Endodermal cell (in vitro differentiated cells): ENCODE measurements at regions not wholly inside any gene's neighbourhood (a gene's known extent, or its start where the extent isn't known, plus 50 kb on each side); places are given as distances from the start of the nearest gene placed in this dataset.

ENCODE experiments used
- DNase-seq: peaks from one replicate; pipeline ENCODE4 v3.0.0-alpha.2; 2017
- H3K27ac ChIP-seq: 2 replicates; pipeline ENCODE4 v1.5.1; 2013; ENCODE audit warnings: mild to moderate bottlenecking, low read depth, low read length, moderate library complexity
- H3K27me3 ChIP-seq: 2 replicates; pipeline ENCODE4 v1.6.1; 2013; ENCODE audit warnings: mild to moderate bottlenecking, low read length, moderate library complexity; ENCODE audit not compliant: insufficient read depth, control insufficient read depth, poor library complexity, severe bottlenecking
- H3K36me3 ChIP-seq: 2 replicates; pipeline ENCODE4 v1.7.0; 2013; ENCODE audit warnings: mild to moderate bottlenecking, low read length, moderate library complexity; ENCODE audit not compliant: control insufficient read depth, insufficient read depth
- H3K4me1 ChIP-seq: one replicate; pipeline ENCODE4 v1.7.0; 2013; ENCODE audit warnings: low read length; ENCODE audit not compliant: control insufficient read depth, insufficient read depth
- H3K4me3 ChIP-seq: 2 replicates; pipeline ENCODE4 v1.5.1; 2013; ENCODE audit warnings: mild to moderate bottlenecking, low read length, moderate library complexity
- H3K9ac ChIP-seq: 2 replicates; pipeline ENCODE4 v1.6.1; 2013; ENCODE audit warnings: mild to moderate bottlenecking, low read length, moderate library complexity; ENCODE audit not compliant: poor library complexity, severe bottlenecking; ENCODE audit errors: extremely low read depth
- H3K9me3 ChIP-seq: 2 replicates; pipeline ENCODE4 v1.6.1; 2013; ENCODE audit warnings: mild to moderate bottlenecking, low read length, moderate library complexity; ENCODE audit not compliant: control insufficient read depth
- H3K27ac Mint-ChIP-seq: 2 replicates; pipeline ENCODE4 v1.8.0; 2020; ENCODE audit warnings: mixed read lengths
- H3K27me3 Mint-ChIP-seq: 2 replicates; pipeline ENCODE4 v1.8.0; 2021; ENCODE audit warnings: mild to moderate bottlenecking, mixed read lengths; ENCODE audit not compliant: insufficient read depth
- H3K36me3 Mint-ChIP-seq: 2 replicates; pipeline ENCODE4 v1.8.0; 2020; ENCODE audit warnings: low read depth, mixed read lengths
- H3K4me1 Mint-ChIP-seq: 2 replicates; pipeline ENCODE4 v1.8.0; 2020; ENCODE audit warnings: mixed read lengths
- H3K4me3 Mint-ChIP-seq: 2 replicates; pipeline ENCODE4 v1.8.0; 2020; ENCODE audit warnings: mild to moderate bottlenecking, moderate library complexity, mixed read lengths
- H3K9me3 Mint-ChIP-seq: 2 replicates; pipeline ENCODE4 v1.8.0; 2020; ENCODE audit warnings: mild to moderate bottlenecking, mixed read lengths
- WGBS, 2 experiments: methylation state at CpG; one replicate each; pipeline versions ENCODE4 v1.1.5 to v1.1.7; 2013; ENCODE audit warnings: missing lambda C conversion rate in 2 of 2, mixed read lengths in 1 of 2; ENCODE audit not compliant: insufficient coverage in 1 of 2, insufficient read length in 1 of 2; 5-methylcytosine and 5-hydroxymethylcytosine counted together
- TF ChIP-seq, protein P1 (sequence below): fragments of 200-600 bp; sonication (generic); conservative IDR thresholded peaks from 2 replicates; pipeline ENCODE4 v1.5.0; 2021; ENCODE audit warnings: antibody characterized with exemption, mild to moderate bottlenecking

DNA sequence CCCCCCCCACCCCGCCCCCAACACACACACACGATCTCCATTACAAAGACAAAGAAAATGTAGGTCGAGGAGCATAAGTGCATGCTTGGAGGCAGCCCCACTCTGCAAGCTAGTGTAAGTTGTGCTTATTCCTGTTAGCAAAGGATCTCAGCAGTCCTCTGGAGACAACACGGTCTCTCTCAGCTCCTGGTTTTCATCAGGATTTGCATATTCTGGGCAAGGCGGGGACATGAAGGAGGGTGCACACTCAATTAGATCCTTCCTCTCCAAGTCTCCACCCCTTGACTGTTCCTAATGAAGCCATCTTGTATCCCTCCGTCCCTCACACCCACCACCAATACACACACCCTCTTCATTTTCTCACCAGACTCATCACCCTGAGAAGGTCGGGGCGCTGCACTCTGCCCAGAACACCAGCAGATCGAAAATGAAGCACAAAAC lies 63.8 kb downstream of the MRPL46 start:
- no peak overlapping the region for H3K27ac ChIP-seq
- peaks cover 12% of the 10 kb centered on the region for H3K9me3 Mint-ChIP-seq

DNA sequence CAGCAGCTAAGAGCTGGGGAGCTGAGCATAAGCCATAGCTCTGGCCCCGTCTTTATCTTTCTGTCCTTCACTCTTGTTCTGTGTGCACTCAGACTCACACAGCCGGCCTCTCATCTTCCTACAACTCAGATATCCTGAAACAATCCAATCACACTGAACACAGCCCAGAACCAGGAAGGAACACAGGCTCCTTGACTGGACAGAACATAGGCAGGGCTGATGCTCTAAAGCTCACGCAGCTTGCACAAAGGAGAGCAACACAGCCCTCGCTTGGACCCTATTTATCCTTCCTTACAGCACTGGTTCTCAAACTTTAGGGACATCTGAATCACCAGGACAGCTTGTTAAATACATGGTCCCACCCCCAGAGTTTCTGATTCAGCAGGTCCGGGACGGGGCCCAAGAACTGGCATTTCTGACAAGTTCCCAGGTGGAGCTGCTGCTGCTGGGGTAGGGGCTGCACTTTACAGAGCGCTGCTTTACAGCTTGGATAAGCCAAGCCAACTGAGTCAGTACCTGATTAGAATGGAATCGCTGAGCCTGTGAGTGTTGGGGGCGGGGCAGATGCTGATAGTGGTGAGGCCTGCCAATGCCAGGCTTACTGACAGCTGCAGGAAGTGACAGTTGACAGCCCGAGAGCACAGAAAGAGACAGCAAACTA lies 65.1 kb downstream of the MRPL46 start:
- H3K36me3 ChIP-seq, result no peaks in the 10 kb centered on the region
- H3K27ac ChIP-seq, result no peak overlapping the region
- H3K4me1 Mint-ChIP-seq, result peaks cover 26% of the 10 kb centered on the region
- 51 to 57% methylated on average over 7 to 10 of the region's 10 CpGs for WGBS, 2 experiments
- no peak overlapping the region for H3K4me3 Mint-ChIP-seq
- peaks cover 100% of the 10 kb centered on the region for H3K27me3 Mint-ChIP-seq
- no peak overlapping the region for H3K9ac ChIP-seq
- TF ChIP-seq, protein P1, sequence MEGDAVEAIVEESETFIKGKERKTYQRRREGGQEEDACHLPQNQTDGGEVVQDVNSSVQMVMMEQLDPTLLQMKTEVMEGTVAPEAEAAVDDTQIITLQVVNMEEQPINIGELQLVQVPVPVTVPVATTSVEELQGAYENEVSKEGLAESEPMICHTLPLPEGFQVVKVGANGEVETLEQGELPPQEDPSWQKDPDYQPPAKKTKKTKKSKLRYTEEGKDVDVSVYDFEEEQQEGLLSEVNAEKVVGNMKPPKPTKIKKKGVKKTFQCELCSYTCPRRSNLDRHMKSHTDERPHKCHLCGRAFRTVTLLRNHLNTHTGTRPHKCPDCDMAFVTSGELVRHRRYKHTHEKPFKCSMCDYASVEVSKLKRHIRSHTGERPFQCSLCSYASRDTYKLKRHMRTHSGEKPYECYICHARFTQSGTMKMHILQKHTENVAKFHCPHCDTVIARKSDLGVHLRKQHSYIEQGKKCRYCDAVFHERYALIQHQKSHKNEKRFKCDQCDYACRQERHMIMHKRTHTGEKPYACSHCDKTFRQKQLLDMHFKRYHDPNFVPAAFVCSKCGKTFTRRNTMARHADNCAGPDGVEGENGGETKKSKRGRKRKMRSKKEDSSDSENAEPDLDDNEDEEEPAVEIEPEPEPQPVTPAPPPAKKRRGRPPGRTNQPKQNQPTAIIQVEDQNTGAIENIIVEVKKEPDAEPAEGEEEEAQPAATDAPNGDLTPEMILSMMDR, result no peak
- no peak overlapping the region for H3K4me3 ChIP-seq
- H3K9me3 Mint-ChIP-seq, result peaks cover 12% of the 10 kb centered on the region
- no peak overlapping the region for H3K27ac Mint-ChIP-seq
- peak; percentile 86 for DNase-seq
- H3K9me3 ChIP-seq, result peaks cover 16% of the 10 kb centered on the region
- no peaks in the 10 kb centered on the region for H3K36me3 Mint-ChIP-seq
- H3K4me1 ChIP-seq, result peaks cover 4% of the 10 kb centered on the region
- H3K27me3 ChIP-seq, result peaks cover 99% of the 10 kb centered on the region

More for the DNA sequence above, 63.8 kb downstream of the MRPL46 start:
- Mint-ChIP-seq H3K4me3 (peak overlapping the region; percentile 5), H3K27me3 (peaks cover 99% of the 10 kb centered on the region), H3K4me1 (peaks cover 26% of the 10 kb centered on the region), H3K36me3 (no peaks in the 10 kb centered on the region), H3K27ac (no peak overlapping the region)
- Histone ChIP-seq H3K4me1 (peaks cover 4% of the 10 kb centered on the region), H3K27me3 (peaks cover 99% of the 10 kb centered on the region), H3K9ac (no peak overlapping the region), H3K9me3 (peaks cover 16% of the 10 kb centered on the region), H3K36me3 (no peaks in the 10 kb centered on the region), H3K4me3 (no peak overlapping the region)
- 49 to 60% methylated on average over 5 to 8 of the region's 9 CpGs for WGBS, 2 experiments
- TF ChIP-seq, protein P1, result no peak
- DNase-seq, result no peak

DNA sequence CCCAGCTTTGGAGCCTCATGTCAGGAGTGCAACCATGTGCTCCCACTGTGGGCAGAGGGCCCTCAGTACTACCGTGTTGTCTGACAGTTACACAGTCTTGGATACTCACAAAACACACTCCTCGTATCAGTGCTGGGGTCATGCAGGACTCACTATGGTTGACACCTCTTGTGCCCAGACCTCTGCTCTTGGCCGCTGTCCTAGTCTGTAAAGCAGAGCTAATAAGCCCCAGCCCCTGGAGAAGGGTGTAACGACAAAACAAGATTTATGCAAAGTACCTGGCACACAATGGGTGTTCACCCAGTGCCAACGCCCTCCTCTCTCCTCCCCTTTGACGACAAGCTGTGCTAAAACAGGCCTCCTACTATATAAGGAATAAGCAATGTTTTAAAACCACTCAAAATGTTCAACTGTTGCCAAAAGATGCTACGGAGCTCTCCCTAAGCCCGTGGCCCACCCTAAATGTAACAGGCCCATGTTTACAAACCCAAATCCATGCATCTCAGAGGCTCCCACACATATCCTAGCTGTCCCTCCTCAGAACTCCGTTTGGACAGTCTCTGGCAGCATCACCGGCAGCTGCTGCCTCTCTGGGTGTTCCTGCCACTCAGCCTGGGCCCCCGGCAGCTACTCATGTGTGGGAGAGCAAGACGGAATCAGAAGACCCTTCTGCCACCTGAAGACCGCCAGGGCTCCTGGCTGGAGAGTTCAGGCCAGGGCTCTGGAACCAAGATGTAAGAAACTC lies 65.8 kb downstream of the MRPL46 start:
- DNase-seq, result no peak
- Mint-ChIP-seq H3K4me3 (no peak overlapping the region), H3K4me1 (peaks cover 27% of the 10 kb centered on the region), H3K9me3 (peaks cover 12% of the 10 kb centered on the region), H3K27ac (no peak overlapping the region), H3K36me3 (no peaks in the 10 kb centered on the region), H3K27me3 (peaks cover 100% of the 10 kb centered on the region)
- Histone ChIP-seq H3K27me3 (peaks cover 99% of the 10 kb centered on the region), H3K9ac (no peak overlapping the region), H3K4me1 (peaks cover 4% of the 10 kb centered on the region), H3K9me3 (peaks cover 15% of the 10 kb centered on the region), H3K4me3 (no peak overlapping the region), H3K36me3 (no peaks in the 10 kb centered on the region), H3K27ac (no peak overlapping the region)
- WGBS, 2 experiments, result 86 to 89% methylated on average over 11 to 13 of the region's 13 CpGs
- TF ChIP-seq, protein P1, result no peak
